KMS-11 (cell line): ENCODE measurements at regions not wholly inside any gene's neighbourhood (a gene's known extent, or its start where the extent isn't known, plus 50 kb on each side); places are given as distances from the start of the nearest gene placed in this dataset.

Experiments used
- H2AFZ ChIP-seq: fragments of 200-600 bp; sonication (generic); 2 replicates; pipeline ENCODE4 v1.6.1; 2016; ENCODE audit warnings: antibody characterized with exemption, mixed run types, low read depth
- H3K27ac ChIP-seq: fragments of 200-600 bp; sonication (generic); 2 replicates; pipeline ENCODE4 v1.6.1; 2016; ENCODE audit warnings: mild to moderate bottlenecking, mixed run types
- H3K27me3 ChIP-seq: fragments of 200-600 bp; sonication (generic); 2 replicates; pipeline ENCODE4 v1.6.1; 2017; ENCODE audit warnings: mild to moderate bottlenecking, low read depth, mixed run types, moderate library complexity; ENCODE audit not compliant: insufficient read depth
- H3K36me3 ChIP-seq: fragments of 200-600 bp; sonication (generic); 2 replicates; pipeline ENCODE4 v1.6.1; 2017; ENCODE audit warnings: mild to moderate bottlenecking, mixed run types; ENCODE audit not compliant: insufficient read depth
- H3K4me1 ChIP-seq: fragments of 200-600 bp; sonication (generic); 2 replicates; pipeline ENCODE4 v1.6.1; 2016; ENCODE audit warnings: mild to moderate bottlenecking, low read depth, mixed run types; ENCODE audit not compliant: poor library complexity, severe bottlenecking
- H3K4me2 ChIP-seq: fragments of 200-600 bp; sonication (generic); 2 replicates; pipeline ENCODE4 v1.7.0; 2016; ENCODE audit warnings: mild to moderate bottlenecking, mixed run types
- H3K4me3 ChIP-seq: fragments of 200-600 bp; sonication (generic); IDR thresholded peaks from 2 replicates; pipeline ENCODE4 v1.6.1; 2017; ENCODE audit warnings: low read depth, low read length, mixed read lengths; ENCODE audit not compliant: insufficient read depth
- H3K79me2 ChIP-seq: fragments of 200-600 bp; sonication (generic); 2 replicates; pipeline ENCODE4 v1.6.1; 2016; ENCODE audit warnings: low read depth, mixed run types; ENCODE audit not compliant: insufficient read depth
- H3K9ac ChIP-seq: fragments of 200-600 bp; sonication (generic); 2 replicates; pipeline ENCODE4 v1.6.1; 2016; ENCODE audit warnings: mild to moderate bottlenecking, mixed run types
- H4K20me1 ChIP-seq: fragments of 200-600 bp; sonication (generic); 2 replicates; pipeline ENCODE4 v1.6.1; 2016; ENCODE audit warnings: mild to moderate bottlenecking, mixed run types; ENCODE audit not compliant: insufficient read depth
- TF ChIP-seq, protein P1 (sequence below): fragments of 200-600 bp; sonication (generic); conservative IDR thresholded peaks from 2 replicates; pipeline ENCODE4 v1.6.1; 2017; ENCODE audit warnings: low read depth, mild to moderate bottlenecking, antibody characterized with exemption, low read length, moderate library complexity, mixed read lengths

GRCh38 chr2:144012304-144012703, 507.6 kb downstream of the ZEB2 start:
- H3K79me2 ChIP-seq: no peaks in the 10 kb centered on the region
- no peak overlapping the region for H3K4me3 ChIP-seq
- H2AFZ ChIP-seq: no peak overlapping the region

DNA sequence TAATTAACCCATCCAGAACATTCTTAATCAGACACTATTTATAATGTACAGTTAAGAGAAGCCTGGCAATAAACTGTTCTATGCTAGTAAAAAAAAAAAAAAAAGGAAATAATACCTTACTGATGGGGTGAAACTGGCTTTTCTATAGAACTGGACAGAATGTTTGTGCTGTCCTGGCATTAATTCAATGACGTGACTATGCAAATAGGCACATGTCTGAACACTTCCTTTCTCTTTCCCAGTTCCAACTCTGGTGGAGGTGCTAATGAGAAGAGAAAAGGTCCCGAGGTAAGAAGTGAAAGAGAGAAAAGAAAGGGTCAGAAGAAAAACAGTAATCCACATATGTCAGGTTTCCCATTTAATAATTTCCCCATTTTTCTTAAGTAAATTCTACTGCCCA, 508.4 kb downstream of the ZEB2 start:
- H4K20me1 ChIP-seq: no peaks in the 10 kb centered on the region
- H3K9ac ChIP-seq: no peak overlapping the region
- H3K4me2 ChIP-seq: no peak overlapping the region
- H3K4me3 ChIP-seq: no peak overlapping the region
- no peaks in the 10 kb centered on the region for H3K27me3 ChIP-seq
- H3K27ac ChIP-seq: no peak overlapping the region
- TF ChIP-seq, protein P1, sequence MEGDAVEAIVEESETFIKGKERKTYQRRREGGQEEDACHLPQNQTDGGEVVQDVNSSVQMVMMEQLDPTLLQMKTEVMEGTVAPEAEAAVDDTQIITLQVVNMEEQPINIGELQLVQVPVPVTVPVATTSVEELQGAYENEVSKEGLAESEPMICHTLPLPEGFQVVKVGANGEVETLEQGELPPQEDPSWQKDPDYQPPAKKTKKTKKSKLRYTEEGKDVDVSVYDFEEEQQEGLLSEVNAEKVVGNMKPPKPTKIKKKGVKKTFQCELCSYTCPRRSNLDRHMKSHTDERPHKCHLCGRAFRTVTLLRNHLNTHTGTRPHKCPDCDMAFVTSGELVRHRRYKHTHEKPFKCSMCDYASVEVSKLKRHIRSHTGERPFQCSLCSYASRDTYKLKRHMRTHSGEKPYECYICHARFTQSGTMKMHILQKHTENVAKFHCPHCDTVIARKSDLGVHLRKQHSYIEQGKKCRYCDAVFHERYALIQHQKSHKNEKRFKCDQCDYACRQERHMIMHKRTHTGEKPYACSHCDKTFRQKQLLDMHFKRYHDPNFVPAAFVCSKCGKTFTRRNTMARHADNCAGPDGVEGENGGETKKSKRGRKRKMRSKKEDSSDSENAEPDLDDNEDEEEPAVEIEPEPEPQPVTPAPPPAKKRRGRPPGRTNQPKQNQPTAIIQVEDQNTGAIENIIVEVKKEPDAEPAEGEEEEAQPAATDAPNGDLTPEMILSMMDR: no peak
- no peaks in the 10 kb centered on the region for H3K36me3 ChIP-seq
- H3K4me1 ChIP-seq: no peaks in the 10 kb centered on the region
- H2AFZ ChIP-seq: no peak overlapping the region
- no peaks in the 10 kb centered on the region for H3K79me2 ChIP-seq

More at GRCh38 chr2:144012304-144012703, 507.6 kb downstream of the ZEB2 start:
- Histone ChIP-seq H3K27me3 (no peaks in the 10 kb centered on the region), H3K36me3 (no peaks in the 10 kb centered on the region), H3K4me2 (no peak overlapping the region), H4K20me1 (no peaks in the 10 kb centered on the region), H3K9ac (no peak overlapping the region), H3K27ac (no peak overlapping the region), H3K4me1 (no peaks in the 10 kb centered on the region)
- TF ChIP-seq, protein P1: no peak

GRCh38 chr2:144011098-144011497, 508.8 kb downstream of the ZEB2 start:
- Histone ChIP-seq H3K27ac (no peak overlapping the region), H3K27me3 (no peaks in the 10 kb centered on the region), H2AFZ (no peak overlapping the region), H3K36me3 (no peaks in the 10 kb centered on the region), H3K4me2 (no peak overlapping the region), H3K4me1 (no peaks in the 10 kb centered on the region), H3K9ac (no peak overlapping the region), H3K4me3 (no peak overlapping the region), H4K20me1 (no peaks in the 10 kb centered on the region), H3K79me2 (no peaks in the 10 kb centered on the region)
- TF ChIP-seq, protein P1: no peak

GRCh38 chr2:144010096-144010836, 509.7 kb downstream of the ZEB2 start:
- no peak overlapping the region for H3K27ac ChIP-seq
- no peak overlapping the region for H2AFZ ChIP-seq
- H3K4me3 ChIP-seq: no peak overlapping the region
- no peaks in the 10 kb centered on the region for H3K27me3 ChIP-seq
- H4K20me1 ChIP-seq: no peaks in the 10 kb centered on the region
- TF ChIP-seq, protein P1: no peak
- no peak overlapping the region for H3K9ac ChIP-seq
- H3K4me1 ChIP-seq: no peaks in the 10 kb centered on the region
- no peaks in the 10 kb centered on the region for H3K79me2 ChIP-seq
- no peaks in the 10 kb centered on the region for H3K36me3 ChIP-seq
- H3K4me2 ChIP-seq: no peak overlapping the region
